Stimulated activated CD8-positive, alpha-beta memory T cell treated with anti-CD3 and anti-CD28 coated beads, Interleukin-4, amount 100 ng/mL, for 4 hours (primary cell): ENCODE measurements at regions not wholly inside any gene's neighbourhood (a gene's known extent, or its start where the extent isn't known, plus 50 kb on each side); places are given as distances from the start of the nearest gene placed in this dataset.

ENCODE experiments used
- DNase-seq, 2 donors: peaks; one replicate each; pipeline ENCODE4 v3.0.0-alpha.2; 2020; ENCODE audit warnings: low read depth in 2 of 2, low spot score in 1 of 2

GRCh38 chr6:167643223-167643622 is 183.5 kb upstream of the AFDN start:
- no peak for DNase-seq

- no peak for DNase-seq
These were observed 183.0 kb upstream of the AFDN start for GRCh38 chr6:167643716-167644115.

DNA sequence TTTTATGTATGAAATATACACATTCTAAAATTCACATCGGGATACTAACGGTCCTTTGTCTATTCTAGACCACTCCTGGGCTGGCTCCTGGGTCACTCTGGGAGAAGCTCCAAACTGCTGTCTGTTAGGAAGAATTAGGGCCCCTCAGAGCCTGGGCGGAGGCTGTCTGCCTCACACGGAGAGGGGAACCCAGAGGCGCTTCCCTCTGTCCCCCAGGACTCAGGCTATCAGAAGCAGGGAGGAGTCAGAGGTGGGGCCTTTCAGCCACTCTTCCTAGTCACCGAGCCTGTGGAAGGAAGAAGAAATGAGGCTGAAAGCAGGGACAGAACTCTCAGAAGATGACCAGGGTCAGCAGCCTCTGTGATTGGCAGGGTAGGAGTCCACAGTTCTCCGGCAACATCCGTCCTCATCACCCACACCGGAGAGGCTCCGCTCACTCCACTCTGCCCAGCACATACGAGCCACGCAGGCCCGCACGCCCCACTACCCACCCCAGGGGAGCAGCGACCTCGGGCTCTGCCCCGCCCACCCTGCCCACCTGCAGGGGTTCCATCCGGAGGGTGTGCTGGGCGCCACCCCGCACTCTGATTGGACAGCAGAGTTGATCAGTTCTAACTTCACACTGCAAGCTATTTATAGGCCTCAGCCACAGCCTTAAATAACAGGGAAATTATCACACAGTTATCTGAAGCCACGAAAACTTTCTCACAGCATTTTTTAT is 182.1 kb upstream of the AFDN start:
- DNase-seq = no peak

DNA sequence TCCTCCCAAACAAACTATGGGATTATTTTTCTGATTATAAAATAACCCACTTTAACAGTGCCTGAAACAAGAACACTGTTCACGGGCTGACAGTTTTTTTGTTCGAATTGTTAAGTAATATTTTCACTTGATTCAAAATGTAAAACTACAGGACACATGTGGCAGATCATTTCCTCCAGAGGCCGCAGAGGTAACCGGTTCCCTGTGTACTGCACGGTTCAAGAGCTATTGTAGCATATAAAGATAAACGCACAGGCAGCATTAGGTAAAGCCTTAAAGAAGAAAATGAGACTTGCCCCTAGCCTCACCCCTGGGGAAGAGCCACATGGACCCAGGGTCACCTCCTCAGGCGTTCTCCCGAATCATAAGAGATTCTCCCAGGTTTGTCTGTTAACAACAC is 181.3 kb upstream of the AFDN start:
- no peak for DNase-seq

- DNase-seq = no peak
These were observed 179.4 kb upstream of the AFDN start for GRCh38 chr6:167647306-167647705.

DNA sequence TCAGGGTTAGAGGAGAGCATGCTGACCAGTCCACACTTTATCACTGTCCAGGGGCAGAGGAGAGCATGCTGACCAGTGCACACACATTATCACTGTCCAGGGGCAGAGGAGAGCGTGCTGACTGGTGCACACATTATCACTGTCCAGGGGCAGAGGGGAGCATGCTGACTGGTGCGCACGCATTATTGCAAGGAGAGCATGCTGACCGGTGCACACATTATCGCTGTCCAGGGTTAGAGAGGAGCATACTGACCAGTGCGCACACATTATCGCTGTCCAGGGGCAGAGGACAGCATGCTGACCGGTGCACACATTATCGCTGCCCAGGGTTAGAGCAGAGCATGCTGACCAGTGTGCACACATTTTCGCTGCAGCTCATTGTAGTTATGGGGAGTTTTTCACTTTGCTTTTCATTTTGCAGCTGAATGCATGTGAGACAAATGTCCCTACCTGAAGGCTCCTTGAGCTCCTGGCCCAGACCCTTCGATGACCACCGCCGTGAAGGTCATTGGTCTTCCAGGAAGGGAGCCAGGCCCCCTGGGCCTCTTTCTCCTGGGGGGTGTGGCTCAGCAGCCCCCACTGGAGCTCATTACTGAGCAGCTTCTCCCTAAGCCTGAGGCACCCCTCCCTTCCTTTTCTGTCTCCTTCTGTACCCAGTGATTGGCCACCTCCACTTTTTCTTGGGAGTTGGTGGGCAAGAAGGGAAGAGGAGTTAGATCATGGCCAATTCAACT is 178.8 kb upstream of the AFDN start:
- DNase-seq = no peak

DNA sequence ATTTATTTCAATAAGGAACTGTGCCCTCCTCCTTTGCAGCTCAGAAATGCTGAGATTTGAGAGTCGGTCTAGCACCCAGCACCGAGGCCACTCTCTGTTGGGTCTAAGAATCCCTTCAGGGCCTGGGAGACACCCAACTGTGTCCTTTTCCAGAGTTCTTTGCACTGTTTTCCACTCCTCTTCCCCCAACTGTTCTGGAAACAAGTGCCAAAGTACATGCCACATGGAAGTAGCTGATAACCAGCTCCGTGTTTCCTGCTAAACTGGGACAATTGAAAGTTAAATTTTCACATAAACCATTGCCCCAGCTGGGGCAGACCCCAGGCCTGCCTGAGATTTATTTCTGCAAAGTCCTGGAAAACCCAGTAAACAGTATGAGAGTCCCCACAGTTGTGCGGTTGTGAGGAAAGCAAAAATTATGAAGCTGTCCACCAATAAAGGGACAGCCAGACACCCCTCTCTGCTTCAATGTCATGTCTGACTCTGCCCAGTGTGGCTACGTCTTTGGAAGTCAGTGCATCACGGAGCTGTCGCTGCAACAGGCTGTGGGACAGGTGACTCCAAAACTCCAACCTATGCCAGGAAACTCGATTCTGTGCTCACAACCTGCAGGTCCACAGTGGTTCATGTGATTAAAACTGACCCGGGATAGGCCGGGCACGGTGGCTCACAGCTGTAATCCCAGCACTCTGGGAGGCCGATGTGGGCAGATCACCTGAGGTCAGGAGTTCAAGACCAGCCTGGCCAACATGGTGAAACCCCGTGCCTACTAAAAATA is 178.0 kb upstream of the AFDN start:
- no peak for DNase-seq

GRCh38 chr6:167649476-167649875 is 177.2 kb upstream of the AFDN start:
- no peak for DNase-seq

- DNase-seq = no peak
These were observed 175.9 kb upstream of the AFDN start for GRCh38 chr6:167650730-167651317.

- DNase-seq = no peak
These were observed 175.2 kb upstream of the AFDN start for GRCh38 chr6:167651318-167652041.

DNA sequence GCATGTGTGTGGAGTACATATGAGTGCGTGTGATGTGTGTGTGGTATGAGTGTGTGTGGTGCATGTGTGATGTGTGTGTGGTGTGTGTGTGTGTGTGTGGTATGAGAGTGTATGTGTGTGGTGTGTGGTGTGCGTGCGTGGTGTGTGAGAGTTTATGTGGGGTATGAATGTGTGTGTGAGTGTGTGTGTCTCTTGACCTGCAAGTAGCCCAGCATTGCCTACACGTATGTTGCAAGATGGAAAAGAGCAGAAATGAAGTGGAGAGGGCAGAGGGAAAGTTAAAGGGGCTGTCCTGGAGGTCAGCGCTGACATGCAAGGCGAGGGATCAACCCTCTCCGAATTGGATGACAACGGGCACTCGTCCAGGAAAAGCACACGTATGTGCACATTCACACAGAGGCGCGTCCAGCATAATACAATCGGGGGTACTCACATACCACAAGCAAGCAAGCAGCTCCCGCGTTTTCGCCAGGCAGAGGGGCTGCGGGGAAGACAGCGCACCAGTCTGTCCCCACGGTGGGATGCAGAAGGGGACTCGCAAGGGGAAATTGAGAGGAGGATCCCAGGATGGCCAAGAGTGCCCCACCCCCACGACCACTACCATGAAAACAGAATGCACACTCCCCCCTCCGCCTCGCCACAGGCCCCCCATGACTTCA is 174.5 kb upstream of the AFDN start:
- no peak for DNase-seq

GRCh38 chr6:167652701-167653095 is 174.0 kb upstream of the AFDN start:
- DNase-seq = no peak

- no peak for DNase-seq
These were observed 173.2 kb upstream of the AFDN start for GRCh38 chr6:167653561-167653960.

DNA sequence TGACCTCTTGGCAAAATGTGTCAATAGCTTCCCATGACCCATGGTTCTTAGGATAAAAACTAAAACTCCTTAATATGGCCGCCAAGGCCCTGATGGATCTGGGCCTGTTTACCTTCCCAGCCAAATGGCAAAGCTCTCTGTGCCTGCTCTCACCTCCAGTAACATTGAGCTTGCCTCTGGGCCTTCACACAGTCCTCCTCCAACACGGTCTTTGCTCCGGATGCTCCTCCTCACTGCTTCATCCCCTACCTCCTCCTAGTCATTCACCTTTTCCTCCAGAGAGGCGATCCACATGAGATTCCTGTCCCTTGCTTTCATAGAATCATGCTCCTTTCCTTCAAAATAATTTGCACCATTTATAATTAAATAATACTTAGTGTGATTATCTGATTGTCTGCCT is 172.3 kb upstream of the AFDN start:
- no peak for DNase-seq

GRCh38 chr6:167655174-167655821 is 171.4 kb upstream of the AFDN start:
- no peak for DNase-seq

GRCh38 chr6:167658106-167658505 is 168.6 kb upstream of the AFDN start:
- no peak for DNase-seq

- no peak for DNase-seq
These were observed 167.7 kb upstream of the AFDN start for GRCh38 chr6:167659046-167659445.

DNA sequence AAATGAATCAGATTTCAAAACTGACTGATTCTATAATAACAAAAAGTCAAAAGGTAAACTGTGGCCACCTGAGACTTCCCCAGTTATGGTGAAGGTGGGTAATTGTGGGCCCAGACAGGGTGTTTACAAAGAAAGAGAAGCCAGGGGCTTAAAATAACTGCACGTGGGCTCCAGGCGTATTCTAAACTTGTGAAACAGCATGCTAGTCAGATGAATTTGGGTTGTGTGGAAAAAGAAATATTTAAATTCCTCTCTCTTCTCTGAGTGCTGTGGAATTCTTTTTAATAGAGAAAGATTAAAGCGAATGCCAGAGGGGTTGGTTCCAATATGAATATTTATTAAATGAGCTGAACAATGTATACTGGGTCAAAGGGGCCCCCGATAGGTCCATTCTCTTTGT is 166.3 kb upstream of the AFDN start:
- no peak for DNase-seq

- no peak for DNase-seq
These were observed 165.7 kb upstream of the AFDN start for GRCh38 chr6:167660944-167661551.
